ENCODE measurements at regions not wholly inside any gene's neighbourhood (a gene's known extent, or its start where the extent isn't known, plus 50 kb on each side); places are given as distances from the start of the nearest gene placed in this dataset.

- TF ChIP-seq ESRRG (CRISPR knock-in tag; IDR thresholded peaks at IDR 0.05): no peak
- no peak for TF ChIP-seq TOX (CRISPR knock-in tag; IDR thresholded peaks at IDR 0.05; ENCODE audit: borderline replicate concordance)
- no peak for TF ChIP-seq ZFP30 (CRISPR knock-in tag; IDR thresholded peaks at IDR 0.05)
- TF ChIP-seq CSRNP3 (CRISPR knock-in tag; IDR thresholded peaks at IDR 0.05): no peak
- no peak for TF ChIP-seq ZNF565 (CRISPR knock-in tag; conservative IDR thresholded peaks at IDR 0.05; ENCODE audit: low read depth)
- no peak for TF ChIP-seq PPARA (CRISPR knock-in tag; IDR thresholded peaks at IDR 0.05; ENCODE audit: borderline replicate concordance)
- no peak for TF ChIP-seq CREB5 (CRISPR knock-in tag; IDR thresholded peaks at IDR 0.05; ENCODE audit: low read depth)
- no peak for TF ChIP-seq GLIS3 (CRISPR knock-in tag; IDR thresholded peaks at IDR 0.05)
- no peak for TF ChIP-seq TCF4 (CRISPR knock-in tag; IDR thresholded peaks at IDR 0.05; ENCODE audit: borderline replicate concordance)
- TF ChIP-seq ZFP3 (CRISPR knock-in tag; IDR thresholded peaks at IDR 0.05): no peak
- no peak for TF ChIP-seq BACH2 (CRISPR knock-in tag; IDR thresholded peaks at IDR 0.05; ENCODE audit: borderline replicate concordance)
- no peak for TF ChIP-seq OSR1 (CRISPR knock-in tag; IDR thresholded peaks at IDR 0.05)
- TF ChIP-seq RARB (CRISPR knock-in tag; IDR thresholded peaks at IDR 0.05): no peak
- TF ChIP-seq PATZ1 (CRISPR knock-in tag; IDR thresholded peaks at IDR 0.05; ENCODE audit: borderline replicate concordance): no peak
- no peak for TF ChIP-seq POU6F1 (CRISPR knock-in tag; IDR thresholded peaks at IDR 0.05; ENCODE audit: borderline replicate concordance, low read depth)
- TF ChIP-seq ZNF8 (CRISPR knock-in tag; IDR thresholded peaks at IDR 0.05): no peak
- TF ChIP-seq ZNF70 (CRISPR knock-in tag; IDR thresholded peaks at IDR 0.05): no peak
- TF ChIP-seq CSDC2 (CRISPR knock-in tag; IDR thresholded peaks at IDR 0.05): no peak
- no peak for TF ChIP-seq ZC3H10 (CRISPR knock-in tag; IDR thresholded peaks at IDR 0.05)
- TF ChIP-seq TSHZ2 (CRISPR knock-in tag; IDR thresholded peaks at IDR 0.05): no peak
- ATAC-seq: no peak
Observed at GRCh38 chr1:10953505-10954193, 58.8 kb upstream of the TARDBP start.

GRCh38 chr1:10957133-10957532, 55.3 kb upstream of the TARDBP start:
- ATAC-seq: no peak
- no peak for TF ChIP-seq CSDC2 (CRISPR knock-in tag; IDR thresholded peaks at IDR 0.05)
- no peak for TF ChIP-seq PATZ1 (CRISPR knock-in tag; IDR thresholded peaks at IDR 0.05; ENCODE audit: borderline replicate concordance)
